Glomerular visceral epithelial cell (primary cell): ENCODE measurements at regions not wholly inside any gene's neighbourhood (a gene's known extent, or its start where the extent isn't known, plus 50 kb on each side); places are given as distances from the start of the nearest gene placed in this dataset.
"Not testable (repeated sequence)": the region's sequence is repeated elsewhere in the genome, so short reads cannot be mapped to it uniquely, and the experiment has no call there.

Experiments used
- DNase-seq: peaks from one replicate; pipeline ENCODE4 v3.0.0-alpha.2; 2016; ENCODE audit errors: extremely low spot score

DNA sequence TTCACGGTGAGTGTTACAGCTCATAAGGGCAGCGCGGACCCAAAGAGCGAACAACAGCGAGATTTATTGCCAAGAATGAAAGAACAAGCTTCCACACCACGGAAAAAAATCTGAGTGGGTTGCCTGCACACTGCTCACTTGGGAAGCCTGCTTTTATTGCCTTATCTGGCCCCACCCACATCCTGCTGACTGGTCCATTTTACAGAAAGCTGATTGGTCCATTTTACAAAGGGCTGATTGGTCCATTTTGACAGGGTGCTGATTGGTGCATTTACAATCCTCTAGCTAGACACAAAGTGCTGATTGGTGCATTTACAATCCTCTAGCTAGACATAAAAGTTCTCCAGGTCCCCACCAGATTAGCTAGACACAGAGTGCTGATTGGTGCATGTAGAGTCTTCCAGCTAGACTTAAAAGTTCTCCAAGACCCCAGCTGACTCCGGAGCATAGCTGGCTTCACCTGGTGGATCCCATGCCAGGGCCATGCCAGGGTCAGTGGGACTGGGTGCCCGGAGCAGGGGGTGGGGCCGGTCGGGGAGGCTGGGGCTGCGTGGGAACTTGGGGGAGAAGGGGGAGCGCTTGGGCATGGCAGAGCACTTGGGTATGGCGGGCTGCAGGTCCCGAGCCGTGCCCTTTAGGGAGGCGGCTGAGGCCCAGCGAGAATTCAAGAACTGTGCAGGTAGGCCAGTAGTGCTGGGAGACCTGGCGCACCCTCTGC, 75.4 kb upstream of the ATP1A1 start:
- DNase-seq: no peak

- DNase-seq: not testable (repeated sequence)
Observed at GRCh38 chr1:116298213-116298579, 74.8 kb upstream of the ATP1A1 start.

DNA sequence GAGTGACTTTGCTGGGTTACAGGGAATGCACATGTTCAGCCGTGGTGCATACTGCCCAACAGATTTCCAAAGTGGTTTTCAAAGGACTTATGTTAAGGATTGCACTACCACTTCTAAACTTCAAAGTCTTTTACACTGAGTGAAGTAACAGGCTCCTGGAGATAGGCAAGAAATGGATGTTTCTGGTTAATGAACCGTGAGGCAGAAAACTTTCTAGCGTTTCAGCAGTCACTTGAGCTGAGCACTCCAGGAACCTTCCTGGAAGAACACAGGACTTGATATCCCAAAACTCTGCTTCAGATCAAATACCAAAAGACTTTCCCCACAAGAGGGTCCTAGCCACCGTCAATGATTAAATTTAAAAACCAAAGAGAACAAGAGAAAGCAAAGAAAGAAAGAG, 74.3 kb upstream of the ATP1A1 start:
- DNase-seq: no peak

- DNase-seq: no peak
Observed at GRCh38 chr1:116299248-116299647, 73.8 kb upstream of the ATP1A1 start.

DNA sequence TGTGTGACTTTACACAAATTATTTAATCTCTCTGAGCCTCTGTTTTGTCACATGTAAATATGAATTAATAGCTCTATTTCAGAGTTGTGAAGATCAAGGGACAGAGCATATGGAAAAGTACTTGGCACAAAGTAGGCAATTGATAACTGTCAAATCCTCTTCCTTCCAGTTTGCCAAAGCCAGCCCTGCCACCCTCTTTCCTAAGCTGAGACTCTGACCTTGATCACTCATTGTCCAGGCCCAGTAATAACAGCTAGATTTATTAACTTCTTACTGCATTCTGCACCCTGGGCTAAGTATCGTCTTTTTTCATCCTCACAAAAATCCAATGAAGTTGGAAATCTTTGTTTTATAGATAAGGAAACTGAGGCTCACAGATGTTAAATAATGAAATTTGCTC, 70.8 kb upstream of the ATP1A1 start:
- DNase-seq: no peak

GRCh38 chr1:116306102-116306501, 66.9 kb upstream of the ATP1A1 start:
- DNase-seq: no peak

DNA sequence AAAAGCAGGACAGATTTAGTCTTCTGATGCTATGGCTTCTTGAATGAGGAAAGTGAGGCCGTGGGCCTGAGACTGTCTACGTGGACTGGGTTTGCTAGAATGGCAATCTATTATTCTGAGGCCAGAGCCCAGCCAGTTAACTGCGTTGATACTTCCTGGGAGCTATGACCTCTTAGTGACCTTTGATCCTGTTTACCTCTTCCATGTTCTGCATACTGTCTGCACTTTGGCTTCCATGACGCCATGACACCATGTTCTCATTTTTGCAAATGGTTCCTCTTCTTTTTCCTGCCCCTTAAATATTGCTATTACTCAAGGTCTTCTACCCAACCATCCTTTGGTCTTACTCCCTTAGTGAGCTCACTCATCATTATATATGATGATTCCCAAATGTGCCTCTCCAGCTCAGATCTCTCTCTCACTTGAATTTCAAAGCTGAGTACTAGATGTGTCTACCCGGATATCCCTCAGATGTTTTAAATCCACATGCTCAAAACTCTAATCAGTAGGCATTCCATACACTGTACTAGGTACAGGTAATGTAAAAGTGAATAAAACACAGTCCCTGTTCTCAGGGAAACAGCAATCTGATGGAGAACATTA, 66.1 kb upstream of the ATP1A1 start:
- no peak for DNase-seq

DNA sequence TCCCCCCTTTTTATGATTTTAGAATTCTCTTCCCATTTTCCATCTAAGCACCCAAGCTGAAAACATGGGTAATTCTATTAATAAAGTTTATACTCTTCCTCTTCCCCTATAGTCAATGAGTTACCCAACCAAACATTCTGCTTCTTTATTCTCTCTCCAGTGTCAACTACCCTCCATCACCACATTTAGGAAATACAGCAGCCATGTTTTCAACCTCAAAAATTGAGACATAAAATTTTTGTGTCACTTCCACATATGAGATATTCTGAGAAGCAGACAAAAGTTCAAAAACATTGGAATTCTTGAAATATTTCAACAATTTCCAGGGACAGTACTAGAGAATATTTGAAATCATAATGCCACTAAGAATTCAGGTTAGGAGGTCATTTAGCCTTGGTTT, 64.8 kb upstream of the ATP1A1 start:
- no peak for DNase-seq

DNA sequence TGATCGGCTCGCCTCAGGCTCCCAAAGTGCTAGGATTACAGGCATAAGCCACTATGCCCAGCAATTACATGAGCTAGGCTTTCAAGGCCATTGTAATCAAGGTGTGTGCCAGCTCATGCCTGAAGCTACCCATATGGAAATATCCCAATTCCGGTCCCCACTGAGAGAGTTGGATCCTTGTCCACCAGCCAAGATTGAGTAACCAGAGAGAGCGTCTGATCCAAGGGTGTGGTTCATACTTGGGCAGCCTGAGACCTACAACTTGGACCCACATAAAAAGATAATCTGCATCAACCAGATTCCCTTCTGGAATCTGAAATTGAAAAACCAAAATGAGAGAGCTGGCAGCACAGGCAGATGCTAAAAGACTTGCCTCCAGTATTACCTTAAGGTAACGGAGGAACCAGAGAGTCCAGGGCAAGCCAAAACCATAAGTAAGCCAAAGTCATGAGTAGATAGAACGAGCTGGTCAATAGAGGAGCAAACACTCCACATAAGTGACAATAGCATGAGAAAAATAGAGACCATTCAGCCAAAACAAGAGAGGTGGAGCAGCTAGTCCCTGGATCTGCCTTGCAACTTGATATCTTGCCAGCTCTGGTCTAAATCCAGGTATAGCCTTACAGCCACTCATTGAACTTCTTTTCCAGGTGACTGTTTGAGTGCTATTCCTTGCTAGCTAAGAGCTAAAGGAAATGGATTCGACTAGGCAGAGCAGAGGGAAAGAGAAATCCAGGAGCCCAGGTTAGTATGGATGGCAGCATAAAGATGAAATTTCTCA, 63.8 kb upstream of the ATP1A1 start:
- DNase-seq: no peak

DNA sequence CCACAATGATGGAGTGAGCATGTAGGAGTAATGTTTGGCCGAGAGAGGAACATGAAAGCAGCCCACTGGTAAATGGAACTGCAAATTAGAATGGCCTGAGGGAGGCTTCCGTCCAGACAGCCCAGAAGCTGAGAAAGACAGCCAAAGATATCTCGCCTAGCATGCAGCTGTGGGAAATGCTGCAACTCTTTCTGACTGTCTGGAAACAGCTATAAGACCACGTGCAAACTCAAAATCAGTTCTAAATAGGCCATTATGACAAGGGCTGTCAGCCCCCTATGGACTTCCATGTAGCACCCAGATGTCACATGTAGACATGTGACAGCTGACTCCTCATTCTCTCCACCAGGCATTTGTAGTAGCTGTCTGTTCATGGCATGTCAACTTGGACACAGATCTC, 62.9 kb upstream of the ATP1A1 start:
- DNase-seq: no peak

DNA sequence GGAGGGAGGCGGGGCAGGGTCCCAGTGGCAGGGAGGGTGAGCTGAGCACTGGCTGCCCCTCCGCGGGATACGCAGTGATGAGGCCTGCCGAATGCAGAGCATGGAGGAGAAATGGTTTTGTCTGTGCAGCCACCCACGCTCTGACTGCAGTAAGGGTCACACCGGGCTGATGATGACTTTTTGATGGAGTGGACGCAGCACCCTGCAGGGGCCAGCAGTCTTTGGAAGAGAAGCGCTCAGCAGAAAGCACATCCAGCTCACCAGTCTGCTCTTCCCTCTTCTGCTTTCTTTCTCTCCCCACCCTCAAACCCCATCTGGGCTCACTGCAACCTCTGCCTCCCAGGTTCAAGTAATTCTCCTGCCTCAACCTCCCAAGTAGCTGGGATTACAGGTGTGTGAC, 61.9 kb upstream of the ATP1A1 start:
- DNase-seq: no peak

DNA sequence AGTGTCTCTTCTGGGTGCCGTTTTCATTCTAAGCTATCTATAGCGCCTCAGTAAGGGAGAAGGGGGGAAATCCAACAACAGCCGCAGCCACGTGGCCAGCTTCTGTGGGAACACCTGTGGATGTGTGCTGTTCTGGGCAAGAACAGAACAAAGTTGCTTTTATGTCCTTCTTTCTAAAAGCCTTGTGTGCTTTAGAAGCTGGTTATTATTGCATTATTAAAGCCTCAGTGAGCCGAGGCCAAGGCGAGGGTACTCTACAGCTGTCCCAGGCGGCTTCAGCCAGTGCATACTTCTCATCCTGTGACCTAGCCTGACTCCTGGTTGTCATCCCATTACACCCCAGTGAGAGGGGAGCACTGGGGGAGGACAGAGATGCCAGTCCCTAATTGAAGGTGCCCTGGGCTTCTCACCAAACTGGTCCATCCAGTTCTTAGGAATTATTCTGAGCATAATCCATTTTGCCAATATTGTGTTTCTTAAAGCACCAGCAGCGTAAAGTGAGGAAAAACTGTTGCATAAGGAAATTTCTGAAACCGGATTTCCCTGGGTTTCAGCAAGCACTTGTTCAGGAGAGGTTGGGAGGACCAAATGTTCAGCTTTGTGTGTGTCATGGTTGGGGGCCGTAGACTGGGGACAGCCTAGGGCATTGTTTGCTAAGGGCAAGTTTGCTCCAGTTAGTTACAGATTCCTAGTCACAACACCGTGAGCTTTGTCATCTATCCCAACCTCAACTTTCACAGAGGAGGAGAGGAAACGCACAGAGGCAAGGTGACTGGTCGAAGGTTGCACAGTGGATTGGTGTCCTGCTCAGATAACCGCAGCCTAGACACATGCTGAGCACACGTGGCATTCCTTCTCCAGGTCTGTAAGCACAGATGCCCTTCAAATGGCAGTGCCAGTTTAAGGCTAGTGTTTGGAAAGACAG, 61.0 kb upstream of the ATP1A1 start:
- no peak for DNase-seq

- DNase-seq: no peak
Observed at GRCh38 chr1:116312681-116313069, 60.4 kb upstream of the ATP1A1 start.

DNA sequence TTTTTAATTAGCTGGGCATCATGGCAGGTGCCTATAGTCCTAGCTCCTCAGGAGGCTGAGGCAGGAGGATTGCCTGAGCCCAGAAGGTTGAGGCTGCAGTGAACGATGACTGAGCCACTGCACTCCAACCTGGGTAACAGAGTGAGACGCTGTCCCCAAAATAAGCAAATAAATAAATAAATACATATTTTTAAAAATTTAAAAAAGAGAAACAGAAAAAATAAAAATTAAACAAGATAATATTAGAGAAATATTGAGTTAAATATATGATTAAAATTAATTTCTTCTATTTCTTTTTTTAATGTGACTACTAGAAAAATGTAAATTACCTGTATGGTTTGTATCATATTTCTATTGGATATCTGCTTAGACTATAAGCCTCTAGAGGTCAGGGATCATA, 59.3 kb upstream of the ATP1A1 start:
- no peak for DNase-seq

GRCh38 chr1:116314305-116314919, 58.6 kb upstream of the ATP1A1 start:
- no peak for DNase-seq

DNA sequence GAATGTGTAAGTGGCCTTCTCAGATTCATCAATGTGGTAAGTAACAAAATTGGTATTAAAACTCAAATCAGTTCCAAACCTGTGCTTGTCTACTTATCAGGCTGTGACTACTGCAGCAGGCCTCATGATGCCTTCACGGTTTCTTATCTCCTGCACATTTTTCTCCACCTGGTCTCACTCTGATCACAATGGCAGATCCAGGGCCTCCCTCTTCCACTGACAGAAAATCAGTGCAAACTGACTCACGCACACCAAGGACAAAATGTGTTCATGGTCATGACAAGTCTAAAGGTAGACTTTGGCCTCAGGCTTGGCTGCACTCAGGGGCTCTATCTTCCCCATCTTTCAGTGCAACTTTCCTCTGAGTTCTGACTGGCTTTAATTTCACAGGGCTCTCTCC, 56.7 kb upstream of the ATP1A1 start:
- no peak for DNase-seq

DNA sequence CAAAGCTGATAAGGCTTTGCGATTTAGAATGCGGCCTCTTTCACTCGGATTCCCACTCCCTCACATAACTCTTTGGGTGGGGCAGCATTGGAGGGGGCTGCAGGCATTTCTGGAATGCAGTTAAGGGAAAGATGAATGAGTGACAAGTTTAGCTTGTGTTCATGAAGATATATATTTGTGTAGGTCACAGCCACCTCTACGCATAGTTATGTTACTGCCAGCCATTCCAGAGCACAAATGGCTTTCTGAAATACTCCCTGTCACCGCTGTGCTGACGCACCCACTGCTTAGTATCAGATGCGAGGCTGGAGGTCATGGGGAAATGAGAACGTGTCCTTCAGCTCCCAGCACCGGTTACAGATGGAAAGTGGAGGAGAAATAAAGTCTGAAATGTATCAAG, 54.1 kb upstream of the ATP1A1 start:
- DNase-seq: no peak

DNA sequence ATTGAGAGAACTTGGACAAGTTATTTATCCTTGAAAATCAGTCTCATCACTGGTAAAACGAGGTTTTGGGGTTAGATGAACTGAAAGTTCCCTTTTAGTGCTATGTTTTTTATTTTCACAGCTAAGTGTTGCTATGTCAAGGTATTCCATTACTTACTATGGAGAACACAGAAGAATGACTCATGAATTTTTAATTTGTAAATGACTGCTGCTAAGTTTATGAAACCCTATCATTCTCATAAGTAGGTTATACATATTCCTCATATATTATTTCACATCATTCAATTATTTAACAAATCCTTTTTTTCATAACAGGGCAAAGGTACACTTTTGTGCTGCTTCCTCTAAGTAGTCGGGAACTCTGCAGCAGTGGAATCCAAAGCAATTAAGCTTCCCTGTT, 52.2 kb upstream of the ATP1A1 start:
- no peak for DNase-seq

- no peak for DNase-seq
Observed at GRCh38 chr1:116321766-116322175, 51.3 kb upstream of the ATP1A1 start.

DNA sequence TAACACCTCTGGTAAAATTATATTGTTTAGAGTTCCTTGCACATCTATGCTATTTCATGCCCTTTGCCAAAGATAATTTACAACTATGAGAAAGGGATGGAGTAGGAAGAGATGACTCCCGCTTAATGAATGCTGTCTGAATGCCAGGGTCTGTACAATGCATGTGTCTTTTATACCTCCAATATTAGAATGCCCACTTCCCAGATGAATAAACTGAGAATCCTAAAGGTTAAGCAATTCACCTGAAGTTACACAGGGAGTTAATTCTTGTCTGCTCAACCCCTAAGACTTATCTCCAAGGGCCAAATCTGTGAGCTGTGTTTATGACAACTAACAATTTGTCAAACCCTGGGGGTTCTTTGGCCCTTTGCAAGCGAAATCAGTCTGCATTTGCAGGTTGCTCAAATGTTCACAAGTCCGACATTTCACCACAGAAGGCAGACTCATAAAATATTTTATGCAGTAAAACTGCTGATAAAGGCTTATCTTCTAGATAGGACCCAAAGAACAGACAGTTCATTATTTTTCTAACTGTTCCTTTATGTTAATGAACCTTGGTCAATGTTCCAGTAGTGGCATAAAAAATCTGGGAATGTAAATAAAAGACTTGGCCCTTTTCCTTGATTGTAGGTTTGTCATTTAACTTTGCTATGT, 50.2 kb upstream of the ATP1A1 start:
- DNase-seq: no peak
